KBM-7 (cell line): ENCODE measurements at regions not wholly inside any gene's neighbourhood (a gene's known extent, or its start where the extent isn't known, plus 50 kb on each side); places are given as distances from the start of the nearest gene placed in this dataset.
"Not testable (repeated sequence)": the region's sequence is repeated elsewhere in the genome, so short reads cannot be mapped to it uniquely, and the experiment has no call there.

Experiments
- DNase-seq: peaks from one replicate; pipeline ENCODE4 v3.0.0-alpha.2; 2015
- in situ Hi-C: fragments of 300-500 bp; cut with MboI; formaldehyde crosslinking; loops from 2 replicates; pipeline ENCODE4 v1.14.3; 2020; ENCODE audit warnings: low sequenced_read_pairs, low pct_unique_long_range_greater_than_20kb, mixed read lengths

GRCh38 chr13:103894626-103895025 lies 828.4 kb upstream of the SLC10A2 start:
- DNase-seq: no peak
- in situ Hi-C loops: no loop called here

- in situ Hi-C loops: no loop called here
- DNase-seq: peak; percentile 3
Measured at GRCh38 chr13:103884101-103884723, 818.0 kb upstream of the SLC10A2 start.

DNA sequence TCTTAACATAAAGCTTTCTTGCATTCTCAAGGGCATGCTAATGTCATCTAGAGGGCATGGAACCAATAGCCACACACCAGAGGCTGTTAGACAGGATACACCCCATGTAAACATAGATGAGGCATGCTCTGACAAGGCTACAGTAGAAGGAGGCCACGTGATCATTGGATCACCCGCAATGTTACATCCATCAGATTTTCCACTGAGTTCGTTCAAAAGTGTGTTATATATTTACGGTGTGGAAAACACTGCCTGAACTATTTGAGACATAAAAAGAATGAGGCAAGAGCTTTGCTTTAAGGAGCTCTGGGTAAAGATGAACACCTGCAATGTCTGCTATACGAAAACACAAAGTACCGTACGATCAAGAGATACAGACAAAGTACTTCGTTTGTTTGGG lies 817.5 kb upstream of the SLC10A2 start:
- DNase-seq: no peak
- in situ Hi-C loops: no loop called here

GRCh38 chr13:103883164-103883563 lies 816.9 kb upstream of the SLC10A2 start:
- DNase-seq: peak; percentile 37
- in situ Hi-C loops: no loop called here

- DNase-seq, in situ Hi-C loops: not testable (repeated sequence)
Measured at GRCh38 chr13:103880146-103880545, 813.9 kb upstream of the SLC10A2 start.

- in situ Hi-C loops: no loop called here
- no peak for DNase-seq
Measured at GRCh38 chr13:103878891-103879605, 812.8 kb upstream of the SLC10A2 start.

DNA sequence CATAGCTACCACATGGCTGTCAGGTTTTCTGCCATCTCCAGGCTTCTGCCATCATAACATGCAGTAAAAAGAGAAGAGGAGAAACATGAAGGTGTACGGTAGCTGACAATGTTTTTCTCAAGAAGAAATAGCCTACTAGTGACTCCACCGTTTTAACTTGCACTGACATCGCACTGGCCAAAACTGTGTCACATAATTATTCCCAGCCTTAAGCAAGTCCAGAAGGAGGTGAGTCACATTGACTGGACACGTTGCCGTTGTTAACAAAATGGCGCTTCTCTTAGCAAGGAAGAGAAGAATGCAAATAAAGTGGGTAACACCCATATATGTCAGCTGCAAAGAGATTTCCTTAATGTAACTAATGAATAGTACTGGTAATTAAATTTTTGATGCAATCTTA lies 810.4 kb upstream of the SLC10A2 start:
- in situ Hi-C loops: no loop called here
- no peak for DNase-seq

DNA sequence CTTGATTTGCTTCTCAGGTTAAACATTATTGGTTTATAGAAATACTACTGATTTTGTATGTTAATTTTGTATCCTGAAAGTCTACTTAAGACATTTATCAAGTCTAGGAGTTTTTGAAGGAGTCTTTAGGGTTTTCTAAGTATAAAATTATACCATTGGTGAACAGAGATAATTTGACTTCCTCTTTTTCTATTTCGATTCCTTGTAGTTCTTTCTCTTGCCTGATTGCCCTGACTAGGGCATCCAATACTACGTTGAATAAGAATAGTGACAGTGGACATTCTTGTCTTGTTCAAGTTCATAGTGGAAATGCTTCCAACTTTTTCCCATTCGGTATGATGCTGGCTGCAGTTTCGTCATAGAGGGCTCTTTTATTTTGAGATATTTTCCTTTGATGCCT lies 807.5 kb upstream of the SLC10A2 start:
- peak; percentile 3 for DNase-seq
- in situ Hi-C loops: no loop called here

GRCh38 chr13:103866048-103866447 lies 799.8 kb upstream of the SLC10A2 start:
- in situ Hi-C loops: no loop called here
- DNase-seq: no peak

DNA sequence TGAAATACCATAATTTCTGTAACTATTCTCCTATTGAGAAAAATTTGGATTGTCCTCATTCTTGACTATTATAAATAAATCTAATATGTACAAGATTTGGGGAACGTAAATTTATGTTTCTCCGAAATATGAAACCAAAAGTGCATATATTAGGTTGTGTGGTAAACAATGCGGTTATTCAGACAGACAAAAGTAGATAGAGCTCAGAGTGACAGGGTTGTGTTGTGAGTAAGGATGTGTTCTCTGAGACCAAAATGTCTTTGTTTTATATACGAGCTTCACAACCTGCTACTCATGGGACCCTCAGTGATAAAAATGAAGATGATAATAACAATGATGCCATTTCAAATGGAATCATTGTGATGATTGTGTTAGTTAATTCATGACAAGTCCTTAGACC lies 796.3 kb upstream of the SLC10A2 start:
- in situ Hi-C loops: no loop called here
- DNase-seq: no peak

GRCh38 chr13:103859952-103860351 lies 793.7 kb upstream of the SLC10A2 start:
- DNase-seq: peak; percentile 53
- in situ Hi-C loops: no loop called here

GRCh38 chr13:103852036-103852435 lies 785.8 kb upstream of the SLC10A2 start:
- in situ Hi-C loops: no loop called here
- no peak for DNase-seq

GRCh38 chr13:103844471-103844870 lies 778.3 kb upstream of the SLC10A2 start:
- in situ Hi-C loops: no loop called here

GRCh38 chr13:103839460-103839859 lies 773.2 kb upstream of the SLC10A2 start:
- no peak for DNase-seq
- in situ Hi-C loops: no loop called here

More at GRCh38 chr13:103844471-103844870, 778.3 kb upstream of the SLC10A2 start:
- no peak for DNase-seq

- in situ Hi-C loops: no loop called here
- DNase-seq: no peak
Measured at GRCh38 chr13:103835052-103835451, 768.8 kb upstream of the SLC10A2 start.

GRCh38 chr13:103833294-103833852 lies 767.2 kb upstream of the SLC10A2 start:
- no peak for DNase-seq
- in situ Hi-C loops: no loop called here

DNA sequence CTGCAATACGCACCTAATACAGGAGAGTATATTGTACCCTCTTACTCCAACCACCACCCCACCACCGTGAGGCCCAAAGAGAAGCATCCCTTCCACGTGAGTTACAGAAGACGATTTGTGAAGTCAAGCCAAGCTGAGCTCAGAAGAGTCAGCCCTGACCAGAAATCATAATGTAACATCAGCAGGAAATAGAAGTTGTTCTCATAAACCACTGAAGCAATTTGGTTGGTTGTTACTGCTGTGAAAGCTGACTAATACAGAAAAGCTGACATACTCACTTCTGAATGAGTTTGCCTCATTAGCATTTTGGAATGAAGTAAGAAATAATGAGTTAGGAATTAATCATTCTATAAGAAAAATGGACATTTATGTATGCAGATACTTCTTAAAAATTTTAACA lies 749.4 kb upstream of the SLC10A2 start:
- in situ Hi-C loops: no loop called here
- DNase-seq: no peak

GRCh38 chr13:103812971-103813370 lies 746.8 kb upstream of the SLC10A2 start:
- in situ Hi-C loops: no loop called here
- DNase-seq: no peak

DNA sequence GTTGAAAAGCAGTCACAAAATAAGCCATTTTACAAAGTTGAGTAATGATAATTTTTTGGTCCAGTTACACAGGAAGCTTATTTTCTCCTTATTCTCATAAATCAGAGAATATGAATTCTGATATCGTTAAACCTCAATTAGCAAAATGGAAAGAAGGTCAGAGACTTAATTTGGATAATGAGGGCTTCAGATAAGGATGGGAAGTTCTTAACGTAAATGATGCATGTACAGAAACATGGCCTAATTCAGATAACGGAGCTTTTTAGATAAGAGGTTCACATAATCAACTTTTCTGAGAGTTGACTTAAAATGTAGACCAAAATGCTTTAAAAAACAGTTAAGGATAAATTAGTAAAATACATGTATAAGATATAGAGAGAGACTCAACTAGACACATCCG lies 746.3 kb upstream of the SLC10A2 start:
- in situ Hi-C loops: no loop called here

GRCh38 chr13:103810026-103810425 lies 743.8 kb upstream of the SLC10A2 start:
- DNase-seq: no peak

More for the DNA sequence above, 746.3 kb upstream of the SLC10A2 start:
- DNase-seq: no peak

DNA sequence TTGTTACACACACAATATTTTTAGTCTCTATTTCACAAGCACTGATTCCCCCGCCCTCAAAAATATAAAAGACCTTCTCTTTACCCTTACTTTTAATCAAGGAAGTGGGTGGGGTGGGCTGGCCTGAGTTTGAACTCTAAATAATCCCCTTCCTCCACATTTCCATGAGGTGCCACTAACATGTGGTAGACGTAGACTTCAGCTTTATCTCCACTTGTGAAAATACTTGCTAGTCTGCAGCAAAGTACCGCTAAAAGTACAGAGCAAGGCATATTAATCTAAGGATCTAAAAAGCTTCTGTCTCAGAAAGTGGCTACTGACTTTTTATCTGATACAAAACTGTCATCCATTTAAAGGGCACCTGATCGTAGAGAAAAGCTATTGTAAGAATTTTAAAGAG lies 739.6 kb upstream of the SLC10A2 start:
- no peak for DNase-seq
- in situ Hi-C loops: no loop called here

More at GRCh38 chr13:103810026-103810425, 743.8 kb upstream of the SLC10A2 start:
- in situ Hi-C loops: no loop called here
